ENCODE measurements at regions not wholly inside any gene's neighbourhood (a gene's known extent, or its start where the extent isn't known, plus 50 kb on each side); places are given as distances from the start of the nearest gene placed in this dataset.

GRCh38 chr3:34139566-34139965 lies 341.1 kb downstream of the PDCD6IP start:
- TF ChIP-seq POLR2A (IDR thresholded peaks at IDR 0.05; ENCODE audit: low read depth, low read length) = no peak
- TF ChIP-seq POLR2AphosphoS5 (IDR thresholded peaks at IDR 0.05; ENCODE audit: insufficient read depth, low read depth, low read length) = no peak
- no peak for TF ChIP-seq MYC (IDR thresholded peaks at IDR 0.05; ENCODE audit: low read depth, low read length)
- TF ChIP-seq CTCF (IDR thresholded peaks at IDR 0.05; ENCODE audit: extremely low read depth in 1 of 2, insufficient read depth in 1 of 2, low read depth in 1 of 2, low read length in 2 of 2) = no peak

Data from endothelial cell of umbilical vein (primary cell).